Endothelial cell (in vitro differentiated cells): ENCODE measurements at regions not wholly inside any gene's neighbourhood (a gene's known extent, or its start where the extent isn't known, plus 50 kb on each side); places are given as distances from the start of the nearest gene placed in this dataset.

Experiments
- DNase-seq: peaks from one replicate; pipeline ENCODE4 v3.0.0; 2021; ENCODE audit warnings: low spot score
- H3K27ac Mint-ChIP-seq: one replicate; pipeline ENCODE4 v1.8.0; 2021; ENCODE audit warnings: mixed read lengths, inconsistent platforms; ENCODE audit not compliant: unreplicated experiment
- H3K27me3 Mint-ChIP-seq: one replicate; pipeline ENCODE4 v1.8.0; 2021; ENCODE audit warnings: mild to moderate bottlenecking, moderate library complexity, mixed read lengths, inconsistent platforms; ENCODE audit not compliant: unreplicated experiment
- H3K36me3 Mint-ChIP-seq: one replicate; pipeline ENCODE4 v1.8.0; 2021; ENCODE audit warnings: mild to moderate bottlenecking, low read depth, mixed read lengths, inconsistent platforms; ENCODE audit not compliant: unreplicated experiment
- H3K4me1 Mint-ChIP-seq: one replicate; pipeline ENCODE4 v1.8.0; 2021; ENCODE audit warnings: mild to moderate bottlenecking, mixed read lengths, inconsistent platforms; ENCODE audit not compliant: unreplicated experiment
- H3K4me3 Mint-ChIP-seq: one replicate; pipeline ENCODE4 v1.8.0; 2021; ENCODE audit warnings: mild to moderate bottlenecking, mixed read lengths, inconsistent platforms; ENCODE audit not compliant: unreplicated experiment
- H3K9me3 Mint-ChIP-seq: one replicate; pipeline ENCODE4 v1.8.0; 2021; ENCODE audit warnings: mixed read lengths, inconsistent platforms; ENCODE audit not compliant: unreplicated experiment
- CTCF ChIP-seq: fragments of 200-600 bp; sonication (generic); IDR thresholded peaks from one replicate; pipeline ENCODE4 v1.5.0; 2021; ENCODE audit warnings: antibody characterized with exemption; ENCODE audit not compliant: unreplicated experiment

GRCh38 chr18:78010363-78010762 is 760.7 kb downstream of the GALR1 start:
- peaks cover 6% of the 10 kb centered on the region for H3K27me3 Mint-ChIP-seq
- H3K27ac Mint-ChIP-seq: no peak overlapping the region
- TF ChIP-seq CTCF: no peak
- peak overlapping the region; percentile 28 for H3K4me3 Mint-ChIP-seq
- no peak for DNase-seq
- peaks cover 39% of the 10 kb centered on the region for H3K9me3 Mint-ChIP-seq
- no peaks in the 10 kb centered on the region for H3K4me1 Mint-ChIP-seq
- peaks cover 17% of the 10 kb centered on the region for H3K36me3 Mint-ChIP-seq

GRCh38 chr18:78017869-78018268 is 768.2 kb downstream of the GALR1 start:
- H3K27ac Mint-ChIP-seq: no peak overlapping the region
- no peak for DNase-seq
- no peak overlapping the region for H3K4me3 Mint-ChIP-seq
- peaks cover 55% of the 10 kb centered on the region for H3K9me3 Mint-ChIP-seq
- H3K4me1 Mint-ChIP-seq: no peaks in the 10 kb centered on the region
- TF ChIP-seq CTCF: no peak
- peaks cover 9% of the 10 kb centered on the region for H3K36me3 Mint-ChIP-seq
- H3K27me3 Mint-ChIP-seq: no peaks in the 10 kb centered on the region

GRCh38 chr18:78021196-78021595 is 771.5 kb downstream of the GALR1 start:
- Mint-ChIP-seq H3K4me3 (no peak overlapping the region), H3K27ac (no peak overlapping the region), H3K9me3 (peaks cover 47% of the 10 kb centered on the region), H3K36me3 (peaks cover 4% of the 10 kb centered on the region), H3K27me3 (peaks cover 2% of the 10 kb centered on the region), H3K4me1 (no peaks in the 10 kb centered on the region)
- no peak for DNase-seq
- TF ChIP-seq CTCF: no peak

- Mint-ChIP-seq H3K27me3 (peaks cover 5% of the 10 kb centered on the region), H3K4me1 (no peaks in the 10 kb centered on the region), H3K4me3 (no peak overlapping the region), H3K36me3 (peaks cover 4% of the 10 kb centered on the region), H3K27ac (no peak overlapping the region), H3K9me3 (peaks cover 21% of the 10 kb centered on the region)
- no peak for DNase-seq
- TF ChIP-seq CTCF: no peak
These were observed 781.9 kb downstream of the GALR1 start for GRCh38 chr18:78031589-78031988.

GRCh38 chr18:78031991-78032390 is 782.3 kb downstream of the GALR1 start:
- no peak for DNase-seq
- Mint-ChIP-seq H3K27me3 (peaks cover 5% of the 10 kb centered on the region), H3K9me3 (peaks cover 22% of the 10 kb centered on the region), H3K4me3 (peak overlapping the region; percentile 71), H3K4me1 (no peaks in the 10 kb centered on the region), H3K36me3 (peaks cover 4% of the 10 kb centered on the region), H3K27ac (no peak overlapping the region)
- TF ChIP-seq CTCF: no peak
